ENCODE measurements at regions not wholly inside any gene's neighbourhood (a gene's known extent, or its start where the extent isn't known, plus 50 kb on each side); places are given as distances from the start of the nearest gene placed in this dataset.

- no peak for DNase-seq
Measured at GRCh38 chr14:86858591-86858990, 1134.4 kb downstream of the GALC start.

- DNase-seq, result no peak
Measured at GRCh38 chr14:86858031-86858430, 1135.0 kb downstream of the GALC start.

GRCh38 chr14:86852530-86852929 is 1140.5 kb downstream of the GALC start:
- no peak for DNase-seq

GRCh38 chr14:86847140-86847539 is 1145.8 kb downstream of the GALC start:
- DNase-seq, result no peak

- DNase-seq, result no peak
Measured at GRCh38 chr14:86838363-86838762, 1154.6 kb downstream of the GALC start.

GRCh38 chr14:86826661-86827060 is 1166.3 kb downstream of the GALC start:
- no peak for DNase-seq

- DNase-seq, result no peak
Measured at GRCh38 chr14:86824167-86824566, 1168.8 kb downstream of the GALC start.

GRCh38 chr14:86823581-86823980 is 1169.4 kb downstream of the GALC start:
- no peak for DNase-seq

GRCh38 chr14:86815341-86815740 is 1177.6 kb downstream of the GALC start:
- DNase-seq, result no peak

- no peak for DNase-seq
Measured at GRCh38 chr14:86802726-86803125, 1190.3 kb downstream of the GALC start.

GRCh38 chr14:86799244-86799647 is 1193.7 kb downstream of the GALC start:
- DNase-seq, result no peak

- no peak for DNase-seq
Measured at GRCh38 chr14:86798330-86798729, 1194.7 kb downstream of the GALC start.

GRCh38 chr14:86797075-86797351 is 1196.0 kb downstream of the GALC start:
- DNase-seq, result no peak

- DNase-seq, result no peak
Measured at GRCh38 chr14:86796221-86797074, 1196.5 kb downstream of the GALC start.

GRCh38 chr14:86794689-86795088 is 1198.3 kb downstream of the GALC start:
- no peak for DNase-seq

GRCh38 chr14:86790408-86791364 is 1202.3 kb downstream of the GALC start:
- DNase-seq, result no peak

- no peak for DNase-seq
Measured at GRCh38 chr14:86788224-86788623, 1204.8 kb downstream of the GALC start.

GRCh38 chr14:86787717-86788116 is 1205.3 kb downstream of the GALC start:
- DNase-seq, result no peak

- no peak for DNase-seq
Measured at GRCh38 chr14:86782092-86782580, 1210.8 kb downstream of the GALC start.

- DNase-seq, result no peak
Measured at GRCh38 chr14:86780876-86781510, 1212.0 kb downstream of the GALC start.

GRCh38 chr14:86780461-86780860 is 1212.5 kb downstream of the GALC start:
- no peak for DNase-seq

- DNase-seq, result no peak
Measured at GRCh38 chr14:86779416-86779815, 1213.6 kb downstream of the GALC start.

GRCh38 chr14:86777963-86778602 is 1214.9 kb downstream of the GALC start:
- no peak for DNase-seq

Measured in activated CD8-positive, alpha-beta memory T cell treated with anti-CD3 and anti-CD28 coated beads, Interleukin-2, amount 50 U/mL, for 48 hours (primary cell).